GM21576 (cell line): ENCODE measurements at regions not wholly inside any gene's neighbourhood (a gene's known extent, or its start where the extent isn't known, plus 50 kb on each side); places are given as distances from the start of the nearest gene placed in this dataset.

Experiments used
- ATAC-seq: cut with Tn5 transposase; IDR thresholded peaks from one replicate; pipeline ENCODE4 v1.9.1; 2021; ENCODE audit warnings: mild to moderate bottlenecking, moderate library complexity; ENCODE audit not compliant: unreplicated experiment

GRCh38 chr12:90020436-90020835 lies 311.8 kb upstream of the ATP2B1 start:
- ATAC-seq = no peak

- no peak for ATAC-seq
Observed at GRCh38 chr12:90020014-90020413, 311.4 kb upstream of the ATP2B1 start.

- ATAC-seq = no peak
Observed at GRCh38 chr12:90017316-90017715, 308.7 kb upstream of the ATP2B1 start.

- ATAC-seq = no peak
Observed at GRCh38 chr12:90015228-90015627, 306.6 kb upstream of the ATP2B1 start.

GRCh38 chr12:90013409-90013808 lies 304.8 kb upstream of the ATP2B1 start:
- no peak for ATAC-seq

- no peak for ATAC-seq
Observed at GRCh38 chr12:90010089-90010488, 301.5 kb upstream of the ATP2B1 start.

- ATAC-seq = no peak
Observed at GRCh38 chr12:90008277-90008676, 299.6 kb upstream of the ATP2B1 start.

GRCh38 chr12:90004319-90005074 lies 295.9 kb upstream of the ATP2B1 start:
- ATAC-seq = no peak

GRCh38 chr12:90003688-90004087 lies 295.1 kb upstream of the ATP2B1 start:
- ATAC-seq = no peak

- no peak for ATAC-seq
Observed at GRCh38 chr12:90000721-90001120, 292.1 kb upstream of the ATP2B1 start.

GRCh38 chr12:89999699-90000505 lies 291.3 kb upstream of the ATP2B1 start:
- ATAC-seq = no peak

- no peak for ATAC-seq
Observed at GRCh38 chr12:89995870-89996269, 287.2 kb upstream of the ATP2B1 start.

GRCh38 chr12:89994911-89995310 lies 286.3 kb upstream of the ATP2B1 start:
- no peak for ATAC-seq

GRCh38 chr12:89993632-89994031 lies 285.0 kb upstream of the ATP2B1 start:
- no peak for ATAC-seq

GRCh38 chr12:89992668-89993451 lies 284.2 kb upstream of the ATP2B1 start:
- no peak for ATAC-seq

- no peak for ATAC-seq
Observed at GRCh38 chr12:89991807-89992590, 283.4 kb upstream of the ATP2B1 start.

GRCh38 chr12:89988188-89988915 lies 279.7 kb upstream of the ATP2B1 start:
- ATAC-seq = no peak

GRCh38 chr12:89985935-89986334 lies 277.3 kb upstream of the ATP2B1 start:
- ATAC-seq = no peak

GRCh38 chr12:89984846-89985245 lies 276.2 kb upstream of the ATP2B1 start:
- no peak for ATAC-seq

GRCh38 chr12:89983622-89984021 lies 275.0 kb upstream of the ATP2B1 start:
- ATAC-seq = no peak
